WERI-Rb-1 (cell line): ENCODE measurements at regions not wholly inside any gene's neighbourhood (a gene's known extent, or its start where the extent isn't known, plus 50 kb on each side); places are given as distances from the start of the nearest gene placed in this dataset.

Source experiments
- DNase-seq: peaks from one replicate; pipeline ENCODE4 v3.0.0-alpha.2; 2020
- H3K27ac ChIP-seq: fragments of 250-450 bp; sonication (Bioruptor Pico); 2 replicates; pipeline ENCODE4 v1.5.1; 2020; ENCODE audit warnings: mild to moderate bottlenecking, moderate library complexity
- H3K27me3 ChIP-seq: fragments of 250-450 bp; sonication (Bioruptor Pico); 2 replicates; pipeline ENCODE4 v1.5.1; 2021; ENCODE audit warnings: mild to moderate bottlenecking, low read depth, moderate library complexity; ENCODE audit not compliant: insufficient read depth, severe bottlenecking
- H3K36me3 ChIP-seq: fragments of 250-450 bp; sonication (Bioruptor Pico); 2 replicates; pipeline ENCODE4 v1.5.1; 2020; ENCODE audit warnings: mild to moderate bottlenecking, moderate library complexity
- H3K4me3 ChIP-seq: 2 replicates; pipeline ENCODE4 v1.5.1; 2011; ENCODE audit warnings: low read depth, mild to moderate bottlenecking, control low read depth, low read length
- H3K9me3 ChIP-seq: fragments of 250-450 bp; sonication (Bioruptor Pico); 2 replicates; pipeline ENCODE4 v1.5.1; 2021; ENCODE audit warnings: mild to moderate bottlenecking, moderate library complexity; ENCODE audit not compliant: severe bottlenecking
- CTCF ChIP-seq: IDR thresholded peaks from 2 replicates; pipeline ENCODE4 v1.5.1; 2011; ENCODE audit warnings: low read depth, mild to moderate bottlenecking, control low read depth, inconsistent platforms, low read length

- H3K36me3 ChIP-seq: no peaks in the 10 kb centered on the region
- H3K27ac ChIP-seq: no peak overlapping the region
- H3K27me3 ChIP-seq: no peaks in the 10 kb centered on the region
- no peak for TF ChIP-seq CTCF
- no peak overlapping the region for H3K4me3 ChIP-seq
- DNase-seq: no peak
- no peaks in the 10 kb centered on the region for H3K9me3 ChIP-seq
These were observed 93.8 kb upstream of the IL12B start for GRCh38 chr5:159424123-159424522.

GRCh38 chr5:159426694-159427093 lies 96.4 kb upstream of the IL12B start:
- TF ChIP-seq CTCF: no peak

GRCh38 chr5:159427180-159428012 lies 97.1 kb upstream of the IL12B start:
- H3K27me3 ChIP-seq: no peaks in the 10 kb centered on the region
- TF ChIP-seq CTCF: no peak
- H3K4me3 ChIP-seq: no peak overlapping the region
- peaks cover 2% of the 10 kb centered on the region for H3K9me3 ChIP-seq
- no peak overlapping the region for H3K27ac ChIP-seq
- no peak for DNase-seq
- H3K36me3 ChIP-seq: no peaks in the 10 kb centered on the region

More at GRCh38 chr5:159426694-159427093, 96.4 kb upstream of the IL12B start:
- no peaks in the 10 kb centered on the region for H3K36me3 ChIP-seq
- no peaks in the 10 kb centered on the region for H3K27me3 ChIP-seq
- peaks cover 2% of the 10 kb centered on the region for H3K9me3 ChIP-seq
- no peak overlapping the region for H3K4me3 ChIP-seq
- H3K27ac ChIP-seq: no peak overlapping the region
- DNase-seq: no peak

- peaks cover 2% of the 10 kb centered on the region for H3K9me3 ChIP-seq
- H3K36me3 ChIP-seq: no peaks in the 10 kb centered on the region
- DNase-seq: no peak
- no peak overlapping the region for H3K4me3 ChIP-seq
- no peak overlapping the region for H3K27ac ChIP-seq
- TF ChIP-seq CTCF: no peak
- no peaks in the 10 kb centered on the region for H3K27me3 ChIP-seq
These were observed 100.2 kb upstream of the IL12B start for GRCh38 chr5:159430361-159431012.

GRCh38 chr5:159435855-159436254 lies 105.6 kb upstream of the IL12B start:
- Histone ChIP-seq H3K4me3 (no peak overlapping the region), H3K27ac (no peak overlapping the region), H3K9me3 (no peaks in the 10 kb centered on the region), H3K27me3 (no peaks in the 10 kb centered on the region), H3K36me3 (no peaks in the 10 kb centered on the region)
- no peak for TF ChIP-seq CTCF
- no peak for DNase-seq
